GM12878 (cell line): ENCODE measurements at regions not wholly inside any gene's neighbourhood (a gene's known extent, or its start where the extent isn't known, plus 50 kb on each side); places are given as distances from the start of the nearest gene placed in this dataset.

ENCODE experiments used
- ATAC-seq: fragments of 200-7000 bp; cut with Tn5 transposase; 3 replicates; pipeline ENCODE4 v1.9.1; 2020; ENCODE audit warnings: mild to moderate bottlenecking, moderate library complexity
- BruUV-seq: library from RNA; stranded (reverse); fragments of 400-500 nt; replicated peaks from 2 replicates; lab custom pipeline; 2021; lab: Mats Ljungman, UMichigan
- CTCF ChIA-PET: fragments of 300-600 bp; sonication (Branson Sonifier 250); formaldehyde crosslinking; extraction: SDS; loops from one replicate; lab custom pipeline; 2021; ENCODE audit warnings: inconsistent platforms; lab: Yijun Ruan, JAX
- POLR2A ChIA-PET: fragments of 350-600 bp; formaldehyde crosslinking; extraction: SDS; loops from one replicate; lab custom pipeline; 2021; ENCODE audit warnings: inconsistent platforms; lab: Charles Lee
- RAD21 ChIA-PET: fragments of 300-600 bp; sonication (Branson Sonifier 250); formaldehyde crosslinking; loops from one replicate; lab custom pipeline; 2023; ENCODE audit warnings: antibody characterized with exemption; ENCODE audit not compliant: unreplicated experiment; lab: Charles Lee
- SMC1A ChIA-PET: fragments of 300-600 bp; sonication (Branson Sonifier 250); formaldehyde crosslinking; loops from one replicate; lab custom pipeline; 2023; ENCODE audit not compliant: unreplicated experiment, uncharacterized antibody; lab: Charles Lee
- DNase-seq: peaks from one replicate; pipeline ENCODE4 v3.0.0-alpha.2; 2011; ENCODE audit warnings: low read depth, low spot score
- FAIRE-seq: peaks from 3 replicates; lab custom pipeline; 2011; peaks lifted over from hg19 to GRCh38; lab: Jason Lieb, UNC
- H2AFZ ChIP-seq: 2 replicates; pipeline ENCODE4 v1.6.0; 2011; ENCODE audit warnings: low read depth, low read length, control low read depth; ENCODE audit not compliant: control insufficient read depth
- H3K27ac ChIP-seq: 2 replicates; pipeline ENCODE4 v1.5.1; 2011; ENCODE audit warnings: control low read depth; ENCODE audit not compliant: control insufficient read depth, insufficient read depth
- H3K27me3 ChIP-seq, 2 experiments: replicated peaks in 1 of 2; 2 replicates each; pipeline versions ENCODE4 v1.6.0 to v1.6.1; 2011; ENCODE audit warnings: low read length in 1 of 2; ENCODE audit not compliant: control insufficient read depth in 2 of 2, insufficient read depth in 2 of 2
- H3K36me3 ChIP-seq, 2 experiments: 2 replicates each; pipeline ENCODE4 v1.5.1; 2011; ENCODE audit warnings: low read length in 1 of 2; ENCODE audit not compliant: control insufficient read depth in 2 of 2, insufficient read depth in 2 of 2
- H3K4me1 ChIP-seq: 2 replicates; pipeline ENCODE4 v1.6.1; 2011; ENCODE audit warnings: mild to moderate bottlenecking, low read length, moderate library complexity, mixed read lengths; ENCODE audit not compliant: control insufficient read depth, insufficient read depth
- H3K4me2 ChIP-seq: 2 replicates; pipeline ENCODE4 v1.6.0; 2011; ENCODE audit warnings: control low read depth; ENCODE audit not compliant: control insufficient read depth, insufficient read depth
- H3K4me3 ChIP-seq: fragments of 200-600 bp; sonication (generic); 2 replicates; pipeline ENCODE4 v1.5.1; 2016
- H3K79me2 ChIP-seq: 2 replicates; pipeline ENCODE4 v1.6.0; 2011; ENCODE audit warnings: low read length; ENCODE audit not compliant: control insufficient read depth, insufficient read depth
- H3K9ac ChIP-seq: 2 replicates; pipeline ENCODE4 v1.8.0; 2011; ENCODE audit warnings: low read length, control low read depth, mixed read lengths; ENCODE audit not compliant: control insufficient read depth, insufficient read depth
- H3K9me3 ChIP-seq: replicated peaks from 3 replicates; pipeline ENCODE4 v1.5.1; 2011; ENCODE audit warnings: mild to moderate bottlenecking, low read length; ENCODE audit not compliant: control insufficient read depth, insufficient read depth
- H4K20me1 ChIP-seq: 2 replicates; pipeline ENCODE4 v1.6.0; 2011; ENCODE audit not compliant: control insufficient read depth, insufficient read depth
- BCL11A ChIP-seq: IDR thresholded peaks from 2 replicates; pipeline ENCODE4 v1.6.1; 2011; ENCODE audit warnings: low read depth, low read length
- CEBPB ChIP-seq, 2 experiments: fragments of 150-350 bp in 1 of 2; IDR thresholded peaks; 2 replicates each; pipeline ENCODE4 v1.6.1; 2012 to 2014; ENCODE audit warnings: low read depth in 2 of 2, low read length in 2 of 2, borderline replicate concordance in 1 of 2, inconsistent platforms in 1 of 2
- EGR1 ChIP-seq, 2 experiments: IDR thresholded peaks; 1 replicate in 1 of 2; 2 replicates in 1 of 2; pipeline ENCODE4 v1.6.1; 2011 to 2012; ENCODE audit warnings: low read depth in 2 of 2, low read length in 2 of 2, borderline replicate concordance in 1 of 2, mild to moderate bottlenecking in 1 of 2, moderate library complexity in 1 of 2
- ESRRA ChIP-seq: IDR thresholded peaks from 2 replicates; pipeline ENCODE4 v1.6.1; 2012; ENCODE audit warnings: mild to moderate bottlenecking, low read length, improper control_type of control experiment
- NBN ChIP-seq: fragments of 450-650 bp; IDR thresholded peaks from 2 replicates; pipeline ENCODE4 v1.6.1; 2016
- PML ChIP-seq: IDR thresholded peaks from 2 replicates; pipeline ENCODE4 v1.6.1; 2012; ENCODE audit warnings: low read length, inconsistent platforms
- RELA ChIP-seq: fragments of 450-650 bp; IDR thresholded peaks from 2 replicates; pipeline ENCODE4 v1.8.0; 2014; ENCODE audit warnings: borderline replicate concordance; ENCODE audit not compliant: partially characterized antibody
- SREBF1 ChIP-seq: IDR thresholded peaks from 2 replicates; pipeline ENCODE4 v1.6.1; 2012; ENCODE audit warnings: mild to moderate bottlenecking, low read length
- WGBS: methylation state at CpG from one replicate; pipeline ENCODE4 v1.1.6; 2016; ENCODE audit warnings: low lambda C conversion rate; ENCODE audit not compliant: insufficient replicate concordance, insufficient coverage; ENCODE audit errors: missing lambda C conversion rate; 5-methylcytosine and 5-hydroxymethylcytosine counted together
- in situ Hi-C: fragments of 300-500 bp; cut with MboI; formaldehyde crosslinking; loops from 9 replicates; pipeline ENCODE4 v1.14.3; 2018; ENCODE audit warnings: mixed read lengths
- intact Hi-C: fragments of 100-400 bp; cut with micrococcal nuclease; formaldehyde crosslinking; loops from one replicate; pipeline ENCODE4 v1.14.2; 2022; ENCODE audit not compliant: unreplicated experiment
- TF ChIP-seq, protein P1 (sequence below): fragments of 450-650 bp; IDR thresholded peaks from 2 replicates; pipeline ENCODE4 v1.6.1; 2018; ENCODE audit warnings: borderline replicate concordance, mild to moderate bottlenecking; ENCODE audit not compliant: partially characterized antibody
- TF ChIP-seq, protein P2 (sequence below): IDR thresholded peaks from 2 replicates; pipeline ENCODE4 v1.6.1; 2012; ENCODE audit warnings: low read depth, low read length, improper control_type of control experiment
- TF ChIP-seq, protein P3 (sequence below): IDR thresholded peaks from 2 replicates; pipeline ENCODE4 v1.6.1; 2011; ENCODE audit warnings: low read depth, mild to moderate bottlenecking, low read length, moderate library complexity, borderline replicate concordance; ENCODE audit errors: extremely low read depth

DNA sequence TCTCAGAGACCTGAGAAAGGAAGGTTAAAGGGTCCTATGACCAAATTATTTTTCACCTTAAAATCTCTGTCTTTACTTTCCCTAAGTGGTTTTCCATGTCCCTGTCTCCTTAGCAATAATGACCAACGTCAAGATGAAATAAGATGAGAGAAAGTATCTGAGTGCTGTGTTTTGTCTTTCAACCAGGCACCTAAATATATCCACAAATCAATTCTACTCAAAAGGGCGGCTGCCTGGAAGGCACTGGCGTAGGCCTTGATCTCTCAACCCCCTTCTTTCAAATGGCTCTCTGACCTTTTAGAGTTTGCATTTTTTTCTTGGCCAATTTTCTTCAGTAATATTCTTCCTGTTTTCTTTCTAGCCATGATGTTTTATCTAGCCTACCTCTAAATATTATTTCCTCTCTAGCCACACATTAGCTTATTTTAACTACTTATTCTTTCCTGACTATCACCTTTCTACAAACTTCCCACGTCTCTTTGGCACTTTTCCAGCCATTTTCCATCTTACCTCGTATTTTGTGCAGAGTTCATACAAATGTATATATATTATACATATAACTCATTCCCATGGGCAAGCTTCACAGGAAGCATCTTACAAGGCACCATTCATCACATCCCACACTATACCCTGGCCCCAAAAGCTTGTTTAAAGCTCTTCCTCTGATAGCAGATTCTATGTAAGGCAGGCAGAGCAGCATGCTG lies 204.5 kb downstream of the SNX18 start:
- in situ Hi-C loops, result no loop called here
- no peak for FAIRE-seq
- ChIA-PET POLR2A (no interaction called here), CTCF (no interaction called here), RAD21 (no interaction called here), SMC1A (no interaction called here)
- Histone ChIP-seq H3K4me1 (no peaks in the 10 kb centered on the region), H2AFZ (no peak overlapping the region), H3K9ac (no peak overlapping the region), H4K20me1 (no peaks in the 10 kb centered on the region), H3K27me3 (peaks cover 0 to 2% of the 10 kb centered on the region in 2 experiments; a peak in 1 of 4 replicates), H3K27ac (no peak overlapping the region), H3K4me3 (no peak overlapping the region), H3K4me2 (no peak overlapping the region), H3K9me3 (no peaks in the 10 kb centered on the region), H3K36me3 (no peaks in the 10 kb centered on the region)
- intact Hi-C loops, result no loop called here
- DNase-seq, result no peak
- no peak for ATAC-seq
- TF ChIP-seq EGR1 (IDR thresholded peaks at IDR 0.05; ENCODE audit: borderline replicate concordance in 1 of 2, low read depth in 2 of 2, low read length in 2 of 2), result no peak
- TF ChIP-seq RELA, result no peak
- no peak for TF ChIP-seq BCL11A
- TF ChIP-seq NBN, result no peak
- TF ChIP-seq, all 136 proteins: peak for 0
- WGBS, result 18% methylated on average over 5 of the region's 5 CpGs
- no TSS peak for BruUV-seq
- H3K79me2 ChIP-seq, result no peaks in the 10 kb centered on the region

DNA sequence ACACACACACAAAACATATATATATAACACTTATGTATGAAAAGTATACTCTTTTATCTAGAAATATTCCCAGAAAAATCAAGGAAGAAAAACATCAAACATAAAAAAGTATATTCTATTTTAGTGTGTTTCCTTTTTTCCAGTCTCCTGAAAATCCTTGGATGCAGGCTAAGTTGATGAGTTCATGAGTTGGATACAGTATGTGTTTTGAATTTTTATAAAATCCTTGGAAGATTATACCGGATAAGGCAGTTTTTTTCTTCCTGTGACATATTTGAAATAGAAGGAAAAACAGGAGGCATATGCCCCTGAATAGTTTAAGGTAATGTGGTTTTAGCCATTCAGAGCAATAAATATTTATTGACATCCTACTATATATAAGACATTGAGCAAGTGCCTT lies 203.6 kb downstream of the SNX18 start:
- CTCF ChIA-PET, result no interaction called here
- 76% methylated on average over 1 of the region's 1 CpG for WGBS
- BruUV-seq, result no TSS peak
- RAD21 ChIA-PET, result no interaction called here
- DNase-seq (no peak), FAIRE-seq (no peak), ATAC-seq (no peak)
- H4K20me1 ChIP-seq, result no peaks in the 10 kb centered on the region
- intact Hi-C loops, result no loop called here
- no peaks in the 10 kb centered on the region; the same call in 2 of the 3 replicates for H3K9me3 ChIP-seq
- H3K36me3 ChIP-seq, result no peaks in the 10 kb centered on the region
- POLR2A ChIA-PET, result no interaction called here
- SMC1A ChIA-PET, result no interaction called here
- TF ChIP-seq CEBPB (IDR thresholded peaks at IDR 0.05; ENCODE audit: borderline replicate concordance in 1 of 2, low read depth in 2 of 2, low read length in 2 of 2) (no peak), ESRRA (no peak), PML (no peak), SREBF1 (no peak)
- TF ChIP-seq, protein P1, sequence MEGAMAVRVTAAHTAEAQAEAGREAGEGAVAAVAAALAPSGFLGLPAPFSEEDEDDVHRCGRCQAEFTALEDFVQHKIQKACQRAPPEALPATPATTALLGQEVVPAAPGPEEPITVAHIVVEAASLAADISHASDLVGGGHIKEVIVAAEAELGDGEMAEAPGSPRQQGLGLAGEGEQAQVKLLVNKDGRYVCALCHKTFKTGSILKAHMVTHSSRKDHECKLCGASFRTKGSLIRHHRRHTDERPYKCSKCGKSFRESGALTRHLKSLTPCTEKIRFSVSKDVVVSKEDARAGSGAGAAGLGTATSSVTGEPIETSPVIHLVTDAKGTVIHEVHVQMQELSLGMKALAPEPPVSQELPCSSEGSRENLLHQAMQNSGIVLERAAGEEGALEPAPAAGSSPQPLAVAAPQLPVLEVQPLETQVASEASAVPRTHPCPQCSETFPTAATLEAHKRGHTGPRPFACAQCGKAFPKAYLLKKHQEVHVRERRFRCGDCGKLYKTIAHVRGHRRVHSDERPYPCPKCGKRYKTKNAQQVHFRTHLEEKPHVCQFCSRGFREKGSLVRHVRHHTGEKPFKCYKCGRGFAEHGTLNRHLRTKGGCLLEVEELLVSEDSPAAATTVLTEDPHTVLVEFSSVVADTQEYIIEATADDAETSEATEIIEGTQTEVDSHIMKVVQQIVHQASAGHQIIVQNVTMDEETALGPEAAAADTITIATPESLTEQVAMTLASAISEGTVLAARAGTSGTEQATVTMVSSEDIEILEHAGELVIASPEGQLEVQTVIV, result no peak
- TF ChIP-seq, protein P2, sequence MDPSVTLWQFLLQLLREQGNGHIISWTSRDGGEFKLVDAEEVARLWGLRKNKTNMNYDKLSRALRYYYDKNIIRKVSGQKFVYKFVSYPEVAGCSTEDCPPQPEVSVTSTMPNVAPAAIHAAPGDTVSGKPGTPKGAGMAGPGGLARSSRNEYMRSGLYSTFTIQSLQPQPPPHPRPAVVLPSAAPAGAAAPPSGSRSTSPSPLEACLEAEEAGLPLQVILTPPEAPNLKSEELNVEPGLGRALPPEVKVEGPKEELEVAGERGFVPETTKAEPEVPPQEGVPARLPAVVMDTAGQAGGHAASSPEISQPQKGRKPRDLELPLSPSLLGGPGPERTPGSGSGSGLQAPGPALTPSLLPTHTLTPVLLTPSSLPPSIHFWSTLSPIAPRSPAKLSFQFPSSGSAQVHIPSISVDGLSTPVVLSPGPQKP, result no peak
- TF ChIP-seq, protein P3, sequence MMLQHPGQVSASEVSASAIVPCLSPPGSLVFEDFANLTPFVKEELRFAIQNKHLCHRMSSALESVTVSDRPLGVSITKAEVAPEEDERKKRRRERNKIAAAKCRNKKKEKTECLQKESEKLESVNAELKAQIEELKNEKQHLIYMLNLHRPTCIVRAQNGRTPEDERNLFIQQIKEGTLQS, result no peak
- H3K4me3 ChIP-seq, result no peak overlapping the region
- no peaks in the 10 kb centered on the region for H3K4me1 ChIP-seq
- H3K27me3 ChIP-seq, result peaks cover 0 to 2% of the 10 kb centered on the region in 2 experiments; a peak in 1 of 4 replicates
- H2AFZ ChIP-seq, result no peak overlapping the region
- H3K9ac ChIP-seq, result no peak overlapping the region
- no peak overlapping the region for H3K4me2 ChIP-seq
- H3K27ac ChIP-seq, result no peak overlapping the region
- in situ Hi-C loops, result no loop called here
- no peaks in the 10 kb centered on the region for H3K79me2 ChIP-seq
